GM23338 (cell line): ENCODE measurements at regions not wholly inside any gene's neighbourhood (a gene's known extent, or its start where the extent isn't known, plus 50 kb on each side); places are given as distances from the start of the nearest gene placed in this dataset.

Experiments used
- ATAC-seq: fragments of 200-7000 bp; cut with Tn5 transposase; 3 replicates; pipeline ENCODE4 v1.9.1; 2020
- DNase-seq: peaks from one replicate; pipeline ENCODE4 v3.0.0-alpha.2; 2015; ENCODE audit warnings: low spot score
- H2AFZ ChIP-seq: fragments of 200-600 bp; sonication (generic); 2 replicates; pipeline ENCODE4 v1.8.0; 2016; ENCODE audit warnings: antibody characterized with exemption, mild to moderate bottlenecking, moderate library complexity
- H3F3A ChIP-seq: fragments of 200-600 bp; sonication (generic); replicated peaks from 2 replicates; pipeline ENCODE4 v1.8.0; 2017; ENCODE audit warnings: antibody characterized with exemption, mixed run types, low read depth
- H3K27ac ChIP-seq: fragments of 200-600 bp; sonication (generic); 2 replicates; pipeline ENCODE4 v1.6.1; 2016; ENCODE audit warnings: low read depth
- H3K27me3 ChIP-seq: fragments of 200-600 bp; sonication (generic); 2 replicates; pipeline ENCODE4 v1.8.0; 2016; ENCODE audit warnings: mild to moderate bottlenecking, mixed run types, moderate library complexity; ENCODE audit not compliant: insufficient read depth
- H3K36me3 ChIP-seq: fragments of 200-600 bp; sonication (generic); 2 replicates; pipeline ENCODE4 v1.8.0; 2016; ENCODE audit warnings: mild to moderate bottlenecking; ENCODE audit not compliant: insufficient read depth
- H3K4me1 ChIP-seq: fragments of 200-600 bp; sonication (generic); 2 replicates; pipeline ENCODE4 v1.8.0; 2016; ENCODE audit warnings: mild to moderate bottlenecking, moderate library complexity; ENCODE audit not compliant: insufficient read depth
- H3K4me2 ChIP-seq: fragments of 200-600 bp; sonication (generic); 2 replicates; pipeline ENCODE4 v1.7.1; 2017; ENCODE audit warnings: mixed run types
- H3K4me3 ChIP-seq: fragments of 200-600 bp; sonication (generic); 2 replicates; pipeline ENCODE4 v1.6.1; 2016; ENCODE audit warnings: mixed run types
- H3K79me2 ChIP-seq: fragments of 200-600 bp; sonication (generic); replicated peaks from 2 replicates; pipeline ENCODE4 v1.8.0; 2017; ENCODE audit warnings: mild to moderate bottlenecking; ENCODE audit not compliant: insufficient read depth
- H3K9me2 ChIP-seq: fragments of 200-600 bp; sonication (generic); 2 replicates; pipeline ENCODE4 v1.8.0; 2017; ENCODE audit not compliant: insufficient read depth
- H4K20me1 ChIP-seq: fragments of 200-600 bp; sonication (generic); replicated peaks from 2 replicates; pipeline ENCODE4 v1.8.0; 2017; ENCODE audit warnings: mild to moderate bottlenecking; ENCODE audit not compliant: insufficient read depth
- H3K27ac Mint-ChIP-seq: 2 replicates; pipeline ENCODE4 v1.8.0; 2020; ENCODE audit warnings: inconsistent platforms, mild to moderate bottlenecking, moderate library complexity, mixed read lengths
- H3K27me3 Mint-ChIP-seq: 3 replicates; pipeline ENCODE4 v1.8.0; 2022; ENCODE audit warnings: low read depth, mild to moderate bottlenecking, moderate library complexity, mixed read lengths, inconsistent platforms; ENCODE audit not compliant: insufficient read depth, poor library complexity
- H3K36me3 Mint-ChIP-seq: 3 replicates; pipeline ENCODE4 v1.8.0; 2021; ENCODE audit warnings: low read depth, mild to moderate bottlenecking, inconsistent platforms, moderate library complexity, mixed read lengths
- H3K4me1 Mint-ChIP-seq: 3 replicates; pipeline ENCODE4 v1.8.0; 2020; ENCODE audit warnings: mild to moderate bottlenecking, inconsistent platforms, mixed read lengths
- H3K4me3 Mint-ChIP-seq: 3 replicates; pipeline ENCODE4 v1.8.0; 2021; ENCODE audit warnings: moderate library complexity, mild to moderate bottlenecking, inconsistent platforms, mixed read lengths
- H3K9me3 Mint-ChIP-seq: 3 replicates; pipeline ENCODE4 v1.8.0; 2020; ENCODE audit warnings: moderate library complexity, mild to moderate bottlenecking, inconsistent platforms, mixed read lengths
- CREB1 ChIP-seq: fragments of 250-450 bp; sonication (Bioruptor Pico); IDR thresholded peaks from 2 replicates; pipeline ENCODE4 v1.5.0; 2020; ENCODE audit warnings: low read depth, mild to moderate bottlenecking, moderate library complexity
- EZH2phosphoT487 ChIP-seq: fragments of 200-600 bp; sonication (generic); IDR thresholded peaks from one replicate; pipeline ENCODE4 v1.8.1; 2018; ENCODE audit warnings: antibody characterized with exemption; ENCODE audit not compliant: unreplicated experiment
- JUNB ChIP-seq: IDR thresholded peaks from one replicate; pipeline ENCODE4 v1.6.1; 2016; ENCODE audit warnings: antibody characterized with exemption; ENCODE audit not compliant: unreplicated experiment
- NANOG ChIP-seq: IDR thresholded peaks from 2 replicates; pipeline ENCODE4 v1.6.1; 2016; ENCODE audit warnings: antibody characterized with exemption, borderline replicate concordance
- POLR2AphosphoS5 ChIP-seq: IDR thresholded peaks from 2 replicates; pipeline ENCODE4 v1.6.1; 2016; ENCODE audit warnings: antibody characterized with exemption, low read depth
- ZNF114 ChIP-seq: fragments of 250-450 bp; sonication (Bioruptor Pico); IDR thresholded peaks from 2 replicates; pipeline ENCODE4 v1.5.0; 2020; ENCODE audit warnings: mild to moderate bottlenecking, moderate library complexity
- ZNF331 ChIP-seq: fragments of 250-450 bp; sonication (Bioruptor Pico); IDR thresholded peaks from 2 replicates; pipeline ENCODE4 v1.5.0; 2020; ENCODE audit warnings: low read depth, mild to moderate bottlenecking, moderate library complexity
- TF ChIP-seq, protein P1 (sequence below), 2 experiments: fragments of 200-600 bp in 1 of 2; sonication (generic) in 1 of 2; conservative IDR thresholded peaks; 2 replicates each; pipeline versions ENCODE4 v1.5.1 to v1.6.1; 2016 to 2017; ENCODE audit warnings: antibody characterized with exemption in 2 of 2, low read depth in 2 of 2, mild to moderate bottlenecking in 2 of 2, moderate library complexity in 1 of 2
- TF ChIP-seq, protein P2 (sequence below): IDR thresholded peaks from one replicate; pipeline ENCODE4 v1.6.1; 2018; ENCODE audit warnings: antibody characterized with exemption; ENCODE audit not compliant: unreplicated experiment

DNA sequence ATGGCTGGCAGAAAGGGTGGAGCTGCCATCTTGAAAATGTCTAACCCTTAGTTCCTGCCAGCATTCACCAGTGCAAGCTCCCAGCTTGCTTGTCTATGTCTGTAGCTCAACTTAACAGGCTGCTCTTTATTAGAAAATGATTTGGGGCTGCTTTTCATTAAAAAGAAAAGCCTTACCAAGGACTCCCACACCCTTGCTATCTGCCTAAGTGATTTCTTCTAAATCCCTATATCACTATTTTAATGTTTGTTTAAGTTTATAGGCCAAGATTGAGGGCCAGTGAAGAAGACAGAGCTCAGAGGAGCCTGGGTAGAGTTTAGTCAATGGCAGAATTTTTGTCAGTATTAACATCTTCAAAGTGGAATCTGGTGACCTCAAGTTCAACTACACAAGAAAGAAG, 336.8 kb upstream of the CHRM3 start:
- TF ChIP-seq CREB1 (no peak), ZNF331 (CRISPR knock-in tag) (no peak), JUNB (no peak)
- TF ChIP-seq, protein P1, sequence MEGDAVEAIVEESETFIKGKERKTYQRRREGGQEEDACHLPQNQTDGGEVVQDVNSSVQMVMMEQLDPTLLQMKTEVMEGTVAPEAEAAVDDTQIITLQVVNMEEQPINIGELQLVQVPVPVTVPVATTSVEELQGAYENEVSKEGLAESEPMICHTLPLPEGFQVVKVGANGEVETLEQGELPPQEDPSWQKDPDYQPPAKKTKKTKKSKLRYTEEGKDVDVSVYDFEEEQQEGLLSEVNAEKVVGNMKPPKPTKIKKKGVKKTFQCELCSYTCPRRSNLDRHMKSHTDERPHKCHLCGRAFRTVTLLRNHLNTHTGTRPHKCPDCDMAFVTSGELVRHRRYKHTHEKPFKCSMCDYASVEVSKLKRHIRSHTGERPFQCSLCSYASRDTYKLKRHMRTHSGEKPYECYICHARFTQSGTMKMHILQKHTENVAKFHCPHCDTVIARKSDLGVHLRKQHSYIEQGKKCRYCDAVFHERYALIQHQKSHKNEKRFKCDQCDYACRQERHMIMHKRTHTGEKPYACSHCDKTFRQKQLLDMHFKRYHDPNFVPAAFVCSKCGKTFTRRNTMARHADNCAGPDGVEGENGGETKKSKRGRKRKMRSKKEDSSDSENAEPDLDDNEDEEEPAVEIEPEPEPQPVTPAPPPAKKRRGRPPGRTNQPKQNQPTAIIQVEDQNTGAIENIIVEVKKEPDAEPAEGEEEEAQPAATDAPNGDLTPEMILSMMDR (conservative IDR thresholded peaks at IDR 0.05; ENCODE audit: low read depth in 2 of 2), result no peak
- ATAC-seq (no peak), DNase-seq (no peak)
- Histone ChIP-seq H3K27me3 (no peaks in the 10 kb centered on the region), H2AFZ (no peak overlapping the region), H3K4me1 (no peaks in the 10 kb centered on the region), H3K36me3 (no peaks in the 10 kb centered on the region), H3K9me2 (no peaks in the 10 kb centered on the region), H3K4me3 (no peak overlapping the region), H4K20me1 (no peaks in the 10 kb centered on the region), H3K79me2 (no peaks in the 10 kb centered on the region), H3K4me2 (no peak overlapping the region), H3F3A (no peaks in the 10 kb centered on the region), H3K27ac (no peak overlapping the region)
- Mint-ChIP-seq H3K4me3 (no peak overlapping the region), H3K9me3 (no peaks in the 10 kb centered on the region; the same call in 2 of the 3 replicates), H3K27me3 (peaks cover 1% of the 10 kb centered on the region), H3K4me1 (no peaks in the 10 kb centered on the region), H3K36me3 (no peaks in the 10 kb centered on the region), H3K27ac (no peak overlapping the region)

DNA sequence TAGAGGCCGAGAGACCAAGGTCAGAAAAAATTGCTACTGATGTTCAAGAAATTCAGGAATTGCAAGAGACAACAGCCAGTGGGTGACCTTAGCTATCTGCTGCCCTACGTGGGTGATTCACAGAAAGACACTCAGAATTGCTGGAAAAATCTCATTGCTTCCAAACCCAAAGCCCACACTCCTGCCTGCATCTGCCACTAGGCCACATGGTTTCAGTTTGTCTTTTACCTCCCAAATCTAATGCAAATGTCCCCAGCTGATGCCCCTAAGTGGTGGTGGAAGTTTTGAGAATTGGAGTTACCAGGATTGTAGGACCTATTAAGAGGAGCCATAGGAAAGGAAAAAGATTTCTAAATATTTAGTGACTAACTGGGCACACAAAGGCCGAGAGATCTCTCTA, 341.5 kb upstream of the CHRM3 start:
- H3K4me2 ChIP-seq, result no peak overlapping the region
- H3F3A ChIP-seq, result no peaks in the 10 kb centered on the region
- Mint-ChIP-seq H3K27ac (no peak overlapping the region; the same call in 1 of the 2 replicates), H3K4me1 (no peaks in the 10 kb centered on the region), H3K9me3 (no peaks in the 10 kb centered on the region; the same call in 2 of the 3 replicates), H3K36me3 (no peaks in the 10 kb centered on the region), H3K4me3 (no peak overlapping the region), H3K27me3 (no peaks in the 10 kb centered on the region)
- DNase-seq, result no peak
- H3K27ac ChIP-seq, result no peak overlapping the region
- no peaks in the 10 kb centered on the region for H3K36me3 ChIP-seq
- no peaks in the 10 kb centered on the region for H3K9me2 ChIP-seq
- ATAC-seq, result no peak
- H3K4me3 ChIP-seq, result no peak overlapping the region
- peak overlapping the region; percentile 64; the same call in 1 of the 2 replicates for H2AFZ ChIP-seq
- H3K79me2 ChIP-seq, result no peaks in the 10 kb centered on the region
- no peaks in the 10 kb centered on the region for H4K20me1 ChIP-seq
- H3K27me3 ChIP-seq, result no peaks in the 10 kb centered on the region
- H3K4me1 ChIP-seq, result no peaks in the 10 kb centered on the region
- TF ChIP-seq JUNB (no peak), EZH2phosphoT487 (no peak), ZNF331 (CRISPR knock-in tag) (no peak), CREB1 (no peak), NANOG (no peak), POLR2AphosphoS5 (no peak), ZNF114 (CRISPR knock-in tag) (no peak)
- TF ChIP-seq, protein P2, sequence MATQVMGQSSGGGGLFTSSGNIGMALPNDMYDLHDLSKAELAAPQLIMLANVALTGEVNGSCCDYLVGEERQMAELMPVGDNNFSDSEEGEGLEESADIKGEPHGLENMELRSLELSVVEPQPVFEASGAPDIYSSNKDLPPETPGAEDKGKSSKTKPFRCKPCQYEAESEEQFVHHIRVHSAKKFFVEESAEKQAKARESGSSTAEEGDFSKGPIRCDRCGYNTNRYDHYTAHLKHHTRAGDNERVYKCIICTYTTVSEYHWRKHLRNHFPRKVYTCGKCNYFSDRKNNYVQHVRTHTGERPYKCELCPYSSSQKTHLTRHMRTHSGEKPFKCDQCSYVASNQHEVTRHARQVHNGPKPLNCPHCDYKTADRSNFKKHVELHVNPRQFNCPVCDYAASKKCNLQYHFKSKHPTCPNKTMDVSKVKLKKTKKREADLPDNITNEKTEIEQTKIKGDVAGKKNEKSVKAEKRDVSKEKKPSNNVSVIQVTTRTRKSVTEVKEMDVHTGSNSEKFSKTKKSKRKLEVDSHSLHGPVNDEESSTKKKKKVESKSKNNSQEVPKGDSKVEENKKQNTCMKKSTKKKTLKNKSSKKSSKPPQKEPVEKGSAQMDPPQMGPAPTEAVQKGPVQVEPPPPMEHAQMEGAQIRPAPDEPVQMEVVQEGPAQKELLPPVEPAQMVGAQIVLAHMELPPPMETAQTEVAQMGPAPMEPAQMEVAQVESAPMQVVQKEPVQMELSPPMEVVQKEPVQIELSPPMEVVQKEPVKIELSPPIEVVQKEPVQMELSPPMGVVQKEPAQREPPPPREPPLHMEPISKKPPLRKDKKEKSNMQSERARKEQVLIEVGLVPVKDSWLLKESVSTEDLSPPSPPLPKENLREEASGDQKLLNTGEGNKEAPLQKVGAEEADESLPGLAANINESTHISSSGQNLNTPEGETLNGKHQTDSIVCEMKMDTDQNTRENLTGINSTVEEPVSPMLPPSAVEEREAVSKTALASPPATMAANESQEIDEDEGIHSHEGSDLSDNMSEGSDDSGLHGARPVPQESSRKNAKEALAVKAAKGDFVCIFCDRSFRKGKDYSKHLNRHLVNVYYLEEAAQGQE, result no peak
- TF ChIP-seq, protein P1 (conservative IDR thresholded peaks at IDR 0.05; ENCODE audit: low read depth in 2 of 2), result no peak
